ENCODE measurements at regions not wholly inside any gene's neighbourhood (a gene's known extent, or its start where the extent isn't known, plus 50 kb on each side); places are given as distances from the start of the nearest gene placed in this dataset.
A peak's percentile ranks its signal among the peaks of the same experiment; 100 is the strongest.

DNA sequence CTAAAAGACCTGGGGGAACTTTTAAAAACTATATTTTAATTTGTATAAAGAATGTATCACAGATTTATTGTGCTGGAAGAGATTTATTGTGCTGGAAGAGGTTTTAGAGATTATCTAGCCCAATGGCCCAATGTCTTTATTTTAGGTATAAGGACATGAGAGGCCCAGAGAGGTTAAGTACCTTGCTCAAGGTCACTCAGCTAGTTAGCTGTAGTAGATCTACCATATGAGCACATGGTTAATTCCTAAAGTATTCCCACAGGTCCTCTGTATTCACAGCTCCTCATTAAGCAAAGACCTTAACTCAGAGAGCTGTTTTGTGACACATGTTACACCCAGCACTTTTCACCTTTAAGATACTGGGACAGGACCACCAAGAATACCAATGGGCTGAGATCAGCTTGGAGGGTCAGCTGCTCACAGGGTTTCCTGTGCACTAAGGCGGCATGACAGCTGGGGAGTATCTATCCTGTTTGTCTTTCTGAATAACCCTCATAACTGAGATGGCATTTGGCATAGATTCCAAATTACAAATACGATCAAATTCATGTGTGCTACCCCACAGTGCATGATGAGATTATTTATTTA, 143.1 kb upstream of the TBL1XR1 start:
- H3F3A ChIP-seq (ENCODE audit: low read depth) = peaks cover 8% of the 10 kb centered on the region; the same call in 1 of the 2 replicates
- H3K4me1 ChIP-seq (ENCODE audit: insufficient read depth, low read length, poor library complexity, severe bottlenecking) = peaks cover 75% of the 10 kb centered on the region
- H4K20me1 ChIP-seq (ENCODE audit: insufficient read depth, low read length, poor library complexity, severe bottlenecking) = no peaks in the 10 kb centered on the region
- no peaks in the 10 kb centered on the region for H3K79me2 ChIP-seq (ENCODE audit: insufficient read depth, low read length)
- no peaks in the 10 kb centered on the region for H3K27me3 ChIP-seq (ENCODE audit: insufficient read depth, low read length, poor library complexity, severe bottlenecking)
- H3K9me2 ChIP-seq (replicated peaks; ENCODE audit: low read depth, low read length) = no peaks in the 10 kb centered on the region
- no peaks in the 10 kb centered on the region for H3K9me3 ChIP-seq (ENCODE audit: insufficient read depth, low read depth, low read length)
- no peak overlapping the region for H2AFZ ChIP-seq (ENCODE audit: low read length)
- no peaks in the 10 kb centered on the region for H3K36me3 ChIP-seq (ENCODE audit: insufficient read depth, low read length)
- TF ChIP-seq, protein P1, sequence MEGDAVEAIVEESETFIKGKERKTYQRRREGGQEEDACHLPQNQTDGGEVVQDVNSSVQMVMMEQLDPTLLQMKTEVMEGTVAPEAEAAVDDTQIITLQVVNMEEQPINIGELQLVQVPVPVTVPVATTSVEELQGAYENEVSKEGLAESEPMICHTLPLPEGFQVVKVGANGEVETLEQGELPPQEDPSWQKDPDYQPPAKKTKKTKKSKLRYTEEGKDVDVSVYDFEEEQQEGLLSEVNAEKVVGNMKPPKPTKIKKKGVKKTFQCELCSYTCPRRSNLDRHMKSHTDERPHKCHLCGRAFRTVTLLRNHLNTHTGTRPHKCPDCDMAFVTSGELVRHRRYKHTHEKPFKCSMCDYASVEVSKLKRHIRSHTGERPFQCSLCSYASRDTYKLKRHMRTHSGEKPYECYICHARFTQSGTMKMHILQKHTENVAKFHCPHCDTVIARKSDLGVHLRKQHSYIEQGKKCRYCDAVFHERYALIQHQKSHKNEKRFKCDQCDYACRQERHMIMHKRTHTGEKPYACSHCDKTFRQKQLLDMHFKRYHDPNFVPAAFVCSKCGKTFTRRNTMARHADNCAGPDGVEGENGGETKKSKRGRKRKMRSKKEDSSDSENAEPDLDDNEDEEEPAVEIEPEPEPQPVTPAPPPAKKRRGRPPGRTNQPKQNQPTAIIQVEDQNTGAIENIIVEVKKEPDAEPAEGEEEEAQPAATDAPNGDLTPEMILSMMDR (conservative IDR thresholded peaks at IDR 0.05; ENCODE audit: low read length) = no peak
- no peak for TF ChIP-seq EZH2phosphoT487 (IDR thresholded peaks at IDR 0.05; ENCODE audit: borderline replicate concordance)
- H3K4me2 ChIP-seq (ENCODE audit: low read depth, low read length, poor library complexity, severe bottlenecking) = no peak overlapping the region
- no peak overlapping the region for H3K4me3 ChIP-seq (ENCODE audit: low read length, poor library complexity, severe bottlenecking)
- H3K9ac ChIP-seq (ENCODE audit: low read depth, low read length, poor library complexity, severe bottlenecking) = no peak overlapping the region

DNA sequence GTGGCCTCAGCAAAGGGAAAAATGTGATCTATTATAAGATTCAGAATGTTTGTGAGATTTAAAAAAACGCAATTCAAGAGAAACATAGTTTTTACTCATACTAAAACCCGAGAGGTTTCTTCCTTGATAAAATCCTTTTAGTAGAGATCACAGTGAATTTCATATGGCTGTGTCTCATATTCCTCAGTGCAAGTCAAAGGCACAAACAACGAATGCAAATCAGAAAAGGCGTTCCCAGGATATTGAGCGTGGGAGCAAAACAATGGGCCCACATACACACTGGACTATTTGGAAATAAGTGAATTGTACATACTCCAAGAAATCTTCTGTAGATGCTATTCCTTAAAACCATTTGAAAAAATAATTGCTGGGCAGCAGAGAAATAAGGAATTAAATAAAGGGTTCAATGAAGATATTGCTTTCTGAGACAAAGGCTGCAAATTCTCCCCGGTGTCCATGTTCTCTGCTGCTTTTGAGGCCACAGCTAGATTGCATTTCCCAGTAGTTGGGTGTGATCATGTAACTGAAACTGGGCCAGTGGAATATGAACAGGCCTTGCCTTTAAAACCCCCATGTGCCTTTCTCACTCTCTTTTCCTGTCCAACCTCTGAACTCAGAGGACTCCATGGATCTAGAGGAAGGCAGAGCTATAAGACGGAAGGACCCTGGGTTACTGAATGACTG, 144.6 kb upstream of the TBL1XR1 start:
- Histone ChIP-seq H3F3A (ENCODE audit: low read depth) (peaks cover 11% of the 10 kb centered on the region; the same call in 1 of the 2 replicates), H3K4me1 (ENCODE audit: insufficient read depth, low read length, poor library complexity, severe bottlenecking) (peaks cover 75% of the 10 kb centered on the region), H3K27me3 (ENCODE audit: insufficient read depth, low read length, poor library complexity, severe bottlenecking) (no peaks in the 10 kb centered on the region), H3K9me2 (replicated peaks; ENCODE audit: low read depth, low read length) (no peaks in the 10 kb centered on the region), H3K79me2 (ENCODE audit: insufficient read depth, low read length) (no peaks in the 10 kb centered on the region), H4K20me1 (ENCODE audit: insufficient read depth, low read length, poor library complexity, severe bottlenecking) (no peaks in the 10 kb centered on the region), H3K36me3 (ENCODE audit: insufficient read depth, low read length) (no peaks in the 10 kb centered on the region), H3K9ac (ENCODE audit: low read depth, low read length, poor library complexity, severe bottlenecking) (peak overlapping the region; percentile 5), H3K4me2 (ENCODE audit: low read depth, low read length, poor library complexity, severe bottlenecking) (no peak overlapping the region), H3K4me3 (ENCODE audit: low read length, poor library complexity, severe bottlenecking) (no peak overlapping the region), H2AFZ (ENCODE audit: low read length) (no peak overlapping the region), H3K9me3 (ENCODE audit: insufficient read depth, low read depth, low read length) (no peaks in the 10 kb centered on the region)
- TF ChIP-seq EZH2phosphoT487 (IDR thresholded peaks at IDR 0.05; ENCODE audit: borderline replicate concordance) = no peak
- TF ChIP-seq, protein P1 (conservative IDR thresholded peaks at IDR 0.05; ENCODE audit: low read length) = no peak

DNA sequence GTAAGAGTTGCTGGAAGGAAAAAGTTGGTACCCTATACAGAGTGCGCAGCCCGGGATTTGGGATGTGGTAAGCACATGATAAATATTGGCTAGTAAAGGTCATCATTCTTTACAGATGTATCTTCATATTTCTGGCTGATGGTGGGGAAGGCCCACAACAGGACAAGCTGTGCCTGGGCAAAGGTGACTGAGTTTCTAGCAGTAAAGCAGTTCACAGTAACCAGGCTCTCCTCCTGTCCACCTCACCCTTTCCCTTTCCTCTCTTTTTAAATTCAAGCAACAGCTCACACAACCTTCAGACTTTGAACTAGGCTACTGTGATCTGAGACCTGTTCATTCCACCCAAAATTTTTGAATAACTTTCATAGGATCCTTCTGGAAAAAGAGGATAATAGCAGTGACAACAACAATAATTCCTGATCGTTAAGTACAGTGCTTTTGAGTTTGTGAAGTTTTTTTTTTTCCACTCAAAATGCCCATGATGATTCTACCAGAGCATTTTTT, 145.9 kb upstream of the TBL1XR1 start:
- Histone ChIP-seq H3K9me2 (replicated peaks; ENCODE audit: low read depth, low read length) (no peaks in the 10 kb centered on the region), H3K4me3 (ENCODE audit: low read length, poor library complexity, severe bottlenecking) (no peak overlapping the region), H3K9ac (ENCODE audit: low read depth, low read length, poor library complexity, severe bottlenecking) (no peak overlapping the region), H3K27me3 (ENCODE audit: insufficient read depth, low read length, poor library complexity, severe bottlenecking) (no peaks in the 10 kb centered on the region), H3F3A (ENCODE audit: low read depth) (peaks cover 11% of the 10 kb centered on the region; the same call in 1 of the 2 replicates), H3K9me3 (ENCODE audit: insufficient read depth, low read depth, low read length) (no peaks in the 10 kb centered on the region), H2AFZ (ENCODE audit: low read length) (no peak overlapping the region), H3K79me2 (ENCODE audit: insufficient read depth, low read length) (no peaks in the 10 kb centered on the region), H3K4me2 (ENCODE audit: low read depth, low read length, poor library complexity, severe bottlenecking) (no peak overlapping the region), H3K4me1 (ENCODE audit: insufficient read depth, low read length, poor library complexity, severe bottlenecking) (peaks cover 75% of the 10 kb centered on the region), H3K36me3 (ENCODE audit: insufficient read depth, low read length) (no peaks in the 10 kb centered on the region), H4K20me1 (ENCODE audit: insufficient read depth, low read length, poor library complexity, severe bottlenecking) (no peaks in the 10 kb centered on the region)
- TF ChIP-seq EZH2phosphoT487 (IDR thresholded peaks at IDR 0.05; ENCODE audit: borderline replicate concordance) = no peak
- TF ChIP-seq, protein P1 (conservative IDR thresholded peaks at IDR 0.05; ENCODE audit: low read length) = no peak

Measured in Loucy (cell line).